OCI-LY7 (cell line): ENCODE measurements at regions not wholly inside any gene's neighbourhood (a gene's known extent, or its start where the extent isn't known, plus 50 kb on each side); places are given as distances from the start of the nearest gene placed in this dataset.

Source experiments
- BruUV-seq: library from RNA; stranded (reverse); fragments of 400-500 nt; replicated peaks from 2 replicates; lab custom pipeline; 2021; lab: Mats Ljungman, UMichigan
- CTCF ChIA-PET: fragments of 300-600 bp; sonication (Branson Sonifier 250); formaldehyde crosslinking; loops from one replicate; lab custom pipeline; 2022; ENCODE audit warnings: antibody characterized with exemption; ENCODE audit not compliant: unreplicated experiment; lab: Charles Lee
- POLR2A ChIA-PET: fragments of 300-600 bp; sonication (Branson Sonifier 250); formaldehyde crosslinking; loops from one replicate; lab custom pipeline; 2022; ENCODE audit warnings: antibody characterized with exemption; lab: Charles Lee
- DNase-seq: peaks from one replicate; pipeline ENCODE4 v3.0.0-alpha.2; 2015; ENCODE audit warnings: low spot score
- H2AFZ ChIP-seq: fragments of 200-600 bp; sonication (generic), shearing (Covaris generic); 2 replicates; pipeline ENCODE4 v1.6.1; 2014; ENCODE audit warnings: mild to moderate bottlenecking, antibody characterized with exemption, low read length, moderate library complexity
- H3K27ac ChIP-seq: fragments of 200-600 bp; sonication (generic); 2 replicates; pipeline ENCODE4 v1.5.1; 2014; ENCODE audit warnings: mixed run types, low read depth, mild to moderate bottlenecking, moderate library complexity, low read length, inconsistent platforms; ENCODE audit not compliant: poor library complexity, severe bottlenecking
- H3K36me3 ChIP-seq: fragments of 200-600 bp; sonication (generic); 2 replicates; pipeline ENCODE4 v1.6.1; 2014; ENCODE audit warnings: mild to moderate bottlenecking, antibody characterized with exemption, low read length, moderate library complexity, mixed read lengths; ENCODE audit not compliant: insufficient read depth
- H3K4me1 ChIP-seq: fragments of 200-600 bp; sonication (generic); 2 replicates; pipeline ENCODE4 v1.5.1; 2014; ENCODE audit warnings: mild to moderate bottlenecking, low read length; ENCODE audit not compliant: insufficient read depth, poor library complexity, severe bottlenecking
- H3K4me2 ChIP-seq: fragments of 200-600 bp; sonication (generic); 2 replicates; pipeline ENCODE4 v1.6.1; 2014; ENCODE audit warnings: mild to moderate bottlenecking, low read length
- H3K4me3 ChIP-seq: fragments of 200-600 bp; sonication (generic); 2 replicates; pipeline ENCODE4 v1.5.1; 2014; ENCODE audit warnings: mild to moderate bottlenecking, low read depth, low read length; ENCODE audit not compliant: poor library complexity, severe bottlenecking
- H3K79me2 ChIP-seq: fragments of 200-600 bp; sonication (generic); 2 replicates; pipeline ENCODE4 v1.6.1; 2016; ENCODE audit warnings: low read depth, mild to moderate bottlenecking, low read length, moderate library complexity, mixed read lengths; ENCODE audit not compliant: insufficient read depth
- H3K9me2 ChIP-seq: fragments of 200-600 bp; sonication (generic); 2 replicates; pipeline ENCODE4 v1.6.1; 2016; ENCODE audit warnings: mild to moderate bottlenecking, low read length, mixed read lengths; ENCODE audit not compliant: insufficient read depth
- H3K9me3 ChIP-seq: fragments of 200-600 bp; sonication (generic); 2 replicates; pipeline ENCODE4 v1.6.1; 2014; ENCODE audit warnings: mild to moderate bottlenecking, mixed run types, low read length, mixed read lengths
- H4K20me1 ChIP-seq: fragments of 200-600 bp; sonication (generic); 2 replicates; pipeline ENCODE4 v1.6.1; 2014; ENCODE audit warnings: mild to moderate bottlenecking, antibody characterized with exemption, low read length, moderate library complexity, mixed read lengths; ENCODE audit not compliant: insufficient read depth
- EZH2phosphoT487 ChIP-seq: fragments of 200-600 bp; sonication (generic); IDR thresholded peaks from 2 replicates; pipeline ENCODE4 v1.6.1; 2018; ENCODE audit warnings: low read depth, borderline replicate concordance, mild to moderate bottlenecking, mixed run types, antibody characterized with exemption, low read length, moderate library complexity, mixed read lengths
- intact Hi-C: fragments of 100-400 bp; cut with micrococcal nuclease; formaldehyde crosslinking; loops from one replicate; pipeline ENCODE4 v1.10.0; 2022; ENCODE audit not compliant: unreplicated experiment
- TF ChIP-seq, protein P1 (sequence below): fragments of 200-600 bp; sonication (generic); conservative IDR thresholded peaks from 2 replicates; pipeline ENCODE4 v1.5.1; 2014; ENCODE audit warnings: mild to moderate bottlenecking, antibody characterized with exemption, low read length, moderate library complexity, mixed read lengths

DNA sequence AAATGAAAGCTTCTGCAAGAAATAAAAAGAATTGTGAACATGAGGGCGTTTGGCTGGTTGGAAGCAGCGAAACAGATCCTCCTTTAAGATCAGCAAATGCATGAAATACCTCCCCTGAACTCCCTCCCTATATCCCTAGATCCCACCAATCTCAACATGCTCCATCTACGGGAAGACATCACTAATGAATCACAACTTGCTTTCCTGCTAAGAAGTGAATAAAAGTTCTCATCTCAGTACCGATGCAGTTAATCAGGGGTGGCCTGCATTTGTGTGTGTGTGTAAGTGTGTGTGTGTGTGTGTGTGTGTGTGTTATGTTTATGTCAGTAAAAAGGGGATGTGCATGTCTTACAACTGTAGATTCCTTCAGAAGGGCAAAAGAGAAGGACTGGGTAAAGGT, 238.7 kb downstream of the LIG4 start:
- Histone ChIP-seq H3K9me3 (no peaks in the 10 kb centered on the region), H3K27ac (no peak overlapping the region), H3K4me2 (no peak overlapping the region), H3K4me3 (no peak overlapping the region), H3K36me3 (no peaks in the 10 kb centered on the region), H2AFZ (no peak overlapping the region), H3K79me2 (no peaks in the 10 kb centered on the region), H3K4me1 (no peaks in the 10 kb centered on the region), H4K20me1 (no peaks in the 10 kb centered on the region), H3K9me2 (no peaks in the 10 kb centered on the region)
- no TSS peak for BruUV-seq
- intact Hi-C loops, result no loop called here
- TF ChIP-seq, protein P1, sequence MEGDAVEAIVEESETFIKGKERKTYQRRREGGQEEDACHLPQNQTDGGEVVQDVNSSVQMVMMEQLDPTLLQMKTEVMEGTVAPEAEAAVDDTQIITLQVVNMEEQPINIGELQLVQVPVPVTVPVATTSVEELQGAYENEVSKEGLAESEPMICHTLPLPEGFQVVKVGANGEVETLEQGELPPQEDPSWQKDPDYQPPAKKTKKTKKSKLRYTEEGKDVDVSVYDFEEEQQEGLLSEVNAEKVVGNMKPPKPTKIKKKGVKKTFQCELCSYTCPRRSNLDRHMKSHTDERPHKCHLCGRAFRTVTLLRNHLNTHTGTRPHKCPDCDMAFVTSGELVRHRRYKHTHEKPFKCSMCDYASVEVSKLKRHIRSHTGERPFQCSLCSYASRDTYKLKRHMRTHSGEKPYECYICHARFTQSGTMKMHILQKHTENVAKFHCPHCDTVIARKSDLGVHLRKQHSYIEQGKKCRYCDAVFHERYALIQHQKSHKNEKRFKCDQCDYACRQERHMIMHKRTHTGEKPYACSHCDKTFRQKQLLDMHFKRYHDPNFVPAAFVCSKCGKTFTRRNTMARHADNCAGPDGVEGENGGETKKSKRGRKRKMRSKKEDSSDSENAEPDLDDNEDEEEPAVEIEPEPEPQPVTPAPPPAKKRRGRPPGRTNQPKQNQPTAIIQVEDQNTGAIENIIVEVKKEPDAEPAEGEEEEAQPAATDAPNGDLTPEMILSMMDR, result no peak
- TF ChIP-seq EZH2phosphoT487, result no peak
- ChIA-PET CTCF (no interaction called here), POLR2A (no interaction called here)
- DNase-seq, result no peak

DNA sequence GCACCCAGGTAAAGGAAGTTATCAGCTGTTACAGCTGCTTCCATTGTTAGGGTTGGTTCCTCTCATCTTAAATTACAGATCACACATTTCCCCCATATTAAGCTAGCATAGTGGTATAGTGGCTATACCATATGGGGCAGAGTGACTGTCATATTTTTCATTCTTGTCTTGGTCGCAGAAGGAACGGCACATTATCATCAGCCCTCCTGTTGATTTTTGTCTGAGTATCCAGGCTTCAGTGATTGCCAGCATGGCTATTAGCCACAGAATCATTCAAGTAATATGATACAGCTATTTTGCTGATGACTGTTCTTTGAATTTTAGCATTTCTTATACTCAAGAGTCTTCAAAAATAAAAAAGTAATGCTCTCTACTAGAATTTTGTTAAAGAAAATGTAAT, 240.9 kb downstream of the LIG4 start:
- Histone ChIP-seq H3K4me1 (no peaks in the 10 kb centered on the region), H2AFZ (no peak overlapping the region), H4K20me1 (no peaks in the 10 kb centered on the region), H3K4me2 (no peak overlapping the region), H3K9me3 (no peaks in the 10 kb centered on the region), H3K4me3 (no peak overlapping the region), H3K79me2 (no peaks in the 10 kb centered on the region), H3K9me2 (no peaks in the 10 kb centered on the region), H3K36me3 (no peaks in the 10 kb centered on the region), H3K27ac (no peak overlapping the region)
- CTCF ChIA-PET, result no interaction called here
- no TSS peak for BruUV-seq
- TF ChIP-seq, protein P1, result no peak
- no peak for TF ChIP-seq EZH2phosphoT487
- POLR2A ChIA-PET, result no interaction called here
- intact Hi-C loops, result no loop called here
- no peak for DNase-seq

DNA sequence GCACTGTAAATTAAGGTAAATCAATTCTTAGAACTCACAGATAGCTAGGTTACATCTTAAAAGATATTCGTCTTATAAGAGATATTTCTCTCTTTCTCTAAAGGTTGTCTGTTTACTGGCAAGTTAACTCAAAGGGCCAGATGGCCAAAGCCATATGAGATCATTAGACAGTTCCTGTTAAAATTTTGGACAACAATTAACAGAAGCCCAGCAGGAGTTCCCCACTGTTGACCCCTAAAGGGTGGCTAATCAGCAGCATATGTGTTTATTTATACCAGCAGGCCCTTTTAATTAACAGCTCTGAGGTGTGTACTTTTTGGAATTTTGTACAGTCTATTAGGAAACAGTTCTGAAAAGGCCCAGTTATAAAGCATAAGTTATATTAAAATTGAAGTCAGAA, 245.8 kb downstream of the LIG4 start:
- Histone ChIP-seq H3K27ac (no peak overlapping the region), H2AFZ (no peak overlapping the region), H3K4me2 (no peak overlapping the region), H3K79me2 (no peaks in the 10 kb centered on the region), H3K4me3 (no peak overlapping the region), H4K20me1 (no peaks in the 10 kb centered on the region), H3K36me3 (no peaks in the 10 kb centered on the region), H3K9me2 (no peaks in the 10 kb centered on the region), H3K9me3 (no peaks in the 10 kb centered on the region), H3K4me1 (no peaks in the 10 kb centered on the region)
- CTCF ChIA-PET, result no interaction called here
- DNase-seq, result no peak
- no peak for TF ChIP-seq EZH2phosphoT487
- TF ChIP-seq, protein P1, result no peak
- no TSS peak for BruUV-seq
- POLR2A ChIA-PET, result no interaction called here
- intact Hi-C loops, result no loop called here
